CD4-positive, alpha-beta T cell treated with Interleukin-10 for 1 hour (primary cell): ENCODE measurements at regions not wholly inside any gene's neighbourhood (a gene's known extent, or its start where the extent isn't known, plus 50 kb on each side); places are given as distances from the start of the nearest gene placed in this dataset.
"Not testable (repeated sequence)": the region's sequence is repeated elsewhere in the genome, so short reads cannot be mapped to it uniquely, and the experiment has no call there.

Experiments used
- DNase-seq: peaks from one replicate; pipeline ENCODE4 v3.0.0-alpha.2; 2020

DNA sequence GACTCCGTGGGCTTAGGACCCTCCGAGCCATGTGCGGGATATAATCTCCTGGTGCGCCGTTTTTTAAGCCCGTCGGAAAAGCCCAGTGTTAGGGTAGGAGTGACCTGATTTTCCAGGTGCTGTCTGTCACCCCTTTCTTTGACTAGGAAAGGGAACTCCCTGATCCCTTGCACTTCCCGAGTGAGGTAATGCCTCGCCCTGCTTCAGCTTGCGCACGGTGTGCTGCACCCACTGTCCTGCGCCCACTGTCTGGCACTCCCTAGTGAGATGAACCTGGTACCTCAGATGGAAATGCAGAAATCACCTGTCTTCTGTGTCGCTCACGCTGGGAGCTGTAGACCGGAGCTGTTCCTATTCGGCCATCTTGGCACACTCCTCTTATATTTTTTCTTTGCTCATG is 95.1 kb upstream of the FRMD4B start:
- not testable (repeated sequence) for DNase-seq

DNA sequence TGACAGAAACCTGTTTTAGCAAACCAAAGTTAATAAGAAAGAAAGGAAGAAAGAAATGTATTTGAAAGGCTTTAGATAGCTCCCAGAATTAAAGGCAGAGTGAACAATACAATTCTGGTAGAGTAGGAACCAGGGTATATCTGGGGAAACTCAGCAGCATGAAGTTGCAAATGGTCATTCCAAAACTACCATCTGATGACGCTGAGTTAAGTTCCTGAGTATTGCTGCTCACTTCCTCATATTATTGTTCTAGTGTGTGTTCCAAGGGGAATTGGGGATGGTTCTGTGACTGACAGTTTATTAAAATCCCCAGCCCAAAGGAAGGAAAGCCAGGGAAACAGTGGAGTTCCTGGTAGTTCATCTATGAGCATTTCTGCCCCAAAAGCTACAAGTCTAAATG is 88.3 kb upstream of the FRMD4B start:
- DNase-seq: no peak

DNA sequence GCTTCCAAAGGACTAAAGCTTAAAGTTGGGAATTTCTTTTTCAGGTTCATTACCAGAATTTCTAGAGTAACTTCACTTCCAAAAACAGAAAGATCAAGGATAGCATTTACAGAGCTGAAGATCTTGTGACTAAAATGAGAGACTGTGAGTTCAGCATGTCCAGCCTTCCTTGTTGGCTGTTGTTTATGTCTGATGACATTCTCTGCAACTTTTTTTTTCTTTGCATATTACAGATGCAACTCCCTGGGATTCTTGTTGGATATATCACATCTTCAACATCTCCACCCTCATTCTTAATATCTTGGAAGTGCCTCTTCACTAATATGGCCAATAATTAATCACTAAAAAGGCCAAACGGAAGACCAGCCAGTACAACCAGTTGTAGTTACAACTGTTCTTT is 86.2 kb upstream of the FRMD4B start:
- DNase-seq: no peak

DNA sequence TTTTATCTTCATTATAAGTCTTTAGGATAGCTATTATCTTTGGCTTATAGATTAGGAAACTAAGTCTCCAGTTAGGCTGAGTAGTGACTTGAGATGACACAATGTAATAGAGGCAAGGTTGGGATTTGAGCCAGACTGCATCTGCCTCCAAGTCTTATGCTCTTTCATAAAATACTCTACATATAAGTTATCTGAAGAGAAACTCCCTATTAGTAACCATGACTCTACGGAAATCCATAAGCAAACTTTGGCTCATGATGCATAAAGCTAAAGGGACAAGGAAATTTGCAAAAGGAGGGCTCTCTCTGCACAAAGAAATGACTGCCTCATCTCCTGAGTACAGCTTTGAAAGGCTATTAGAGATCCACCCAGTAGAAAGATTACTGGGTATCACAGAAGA is 77.6 kb upstream of the FRMD4B start:
- no peak for DNase-seq

DNA sequence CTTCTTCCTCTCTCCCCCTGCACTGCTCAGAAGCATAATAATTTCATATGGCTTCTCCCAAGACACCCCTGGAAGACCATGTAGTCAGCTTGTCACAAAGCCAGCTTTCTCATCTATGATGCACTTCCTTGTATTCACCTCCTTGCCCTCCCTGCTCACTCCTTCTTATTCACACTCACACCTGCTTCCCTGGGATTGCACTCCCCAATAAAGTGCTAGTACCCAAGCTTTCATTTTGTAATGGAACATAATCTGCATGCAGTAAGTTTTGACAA is 76.9 kb upstream of the FRMD4B start:
- no peak for DNase-seq

DNA sequence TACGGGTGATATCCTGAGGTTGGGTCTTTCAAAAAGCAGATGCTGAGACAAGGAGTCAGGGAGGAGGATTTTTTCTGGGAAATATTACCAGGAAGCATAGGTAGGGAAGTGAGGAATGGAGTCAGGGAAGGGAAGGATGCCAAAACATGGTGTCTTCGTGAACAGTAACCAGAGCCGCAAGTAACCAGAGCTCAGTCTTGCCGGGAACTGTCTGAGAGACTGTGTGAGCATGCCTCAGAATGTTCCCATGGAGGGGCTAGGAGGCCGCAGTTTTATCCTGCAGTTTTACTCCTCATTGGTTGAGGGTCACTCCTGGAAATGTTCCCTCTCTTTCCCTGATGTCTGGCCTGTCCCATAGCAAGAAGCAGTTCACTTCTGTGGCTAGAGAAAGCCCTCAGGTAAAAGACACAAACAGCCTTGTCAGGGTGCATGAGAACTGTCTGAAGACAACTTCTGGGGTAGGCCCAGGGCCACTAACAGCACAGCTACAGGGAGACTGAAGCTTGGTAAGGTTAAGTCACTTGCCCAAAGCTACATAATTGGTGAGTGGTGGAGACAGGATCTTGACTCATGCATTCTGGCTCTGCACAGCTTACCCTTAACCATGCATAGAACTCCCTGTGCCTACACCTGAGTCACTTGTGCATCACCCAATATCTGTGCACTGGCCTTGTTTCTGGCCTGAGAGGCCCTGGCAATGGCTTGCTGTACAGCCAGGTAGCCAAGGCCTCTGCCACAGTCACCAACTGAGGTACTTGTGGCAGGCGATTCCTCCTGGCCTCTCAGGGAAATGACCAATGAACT is 76.3 kb upstream of the FRMD4B start:
- DNase-seq: no peak

DNA sequence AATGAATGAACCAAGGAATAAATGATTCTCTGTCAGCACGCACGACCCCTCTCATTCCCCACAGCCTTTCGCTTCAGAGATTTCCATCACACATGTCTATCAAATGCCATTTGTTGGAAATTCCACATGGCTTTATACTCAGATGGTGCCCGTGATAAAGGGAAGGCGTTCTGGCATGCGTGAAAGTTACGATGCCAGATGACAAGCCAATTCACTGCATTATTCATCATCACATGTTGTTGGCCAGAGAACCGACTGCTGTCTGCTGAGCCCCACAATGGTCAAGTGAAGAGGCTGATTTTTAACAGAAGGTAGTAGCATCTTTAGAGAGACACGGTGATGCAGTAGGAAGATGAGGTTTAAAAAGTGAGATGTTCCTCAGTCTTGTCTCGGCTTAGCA is 74.1 kb upstream of the FRMD4B start:
- no peak for DNase-seq

DNA sequence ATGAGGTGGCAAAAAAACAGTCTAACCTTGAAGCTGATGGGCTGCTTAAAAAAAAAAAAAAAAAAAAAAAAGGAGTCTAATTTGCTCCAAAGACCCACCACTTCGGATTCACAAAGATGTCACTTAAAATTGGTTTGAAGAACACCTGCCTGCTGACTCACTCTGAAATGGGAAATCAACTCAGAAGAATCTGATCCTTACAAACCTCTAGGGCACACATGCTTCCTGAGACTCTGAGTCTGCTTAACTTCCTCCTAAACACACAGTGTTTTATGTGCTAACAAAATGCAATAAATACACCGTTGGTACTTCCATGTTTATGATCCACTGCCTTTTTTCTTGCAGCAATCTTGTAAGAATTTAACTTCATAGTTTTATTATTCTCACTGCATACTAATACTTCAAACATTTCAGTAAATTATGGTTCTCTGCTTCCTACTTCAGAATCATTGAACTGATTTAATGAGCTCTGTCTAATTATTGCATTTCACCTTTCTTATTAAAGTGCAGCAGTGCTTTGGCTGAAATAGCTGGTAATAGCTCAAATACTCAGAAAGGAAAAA is 73.0 kb upstream of the FRMD4B start:
- no peak for DNase-seq

DNA sequence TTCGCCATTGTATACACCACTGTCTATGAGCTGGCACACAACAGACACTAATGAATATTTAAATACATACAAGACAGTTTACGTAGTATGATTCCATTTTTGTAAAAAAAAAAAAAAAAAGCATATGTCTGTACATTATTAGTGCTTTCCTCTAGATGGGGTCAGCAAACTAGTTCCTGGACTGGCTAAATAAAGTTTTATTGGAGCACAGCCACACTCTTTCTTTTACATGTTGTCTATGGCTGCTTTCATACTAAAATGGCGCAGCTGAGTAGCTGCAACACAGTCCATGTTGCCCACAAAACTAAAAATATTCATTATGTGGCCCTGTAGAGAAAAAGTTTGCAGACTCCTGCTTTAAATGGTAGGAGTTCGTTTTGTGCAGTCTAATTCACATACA is 70.7 kb upstream of the FRMD4B start:
- no peak for DNase-seq

DNA sequence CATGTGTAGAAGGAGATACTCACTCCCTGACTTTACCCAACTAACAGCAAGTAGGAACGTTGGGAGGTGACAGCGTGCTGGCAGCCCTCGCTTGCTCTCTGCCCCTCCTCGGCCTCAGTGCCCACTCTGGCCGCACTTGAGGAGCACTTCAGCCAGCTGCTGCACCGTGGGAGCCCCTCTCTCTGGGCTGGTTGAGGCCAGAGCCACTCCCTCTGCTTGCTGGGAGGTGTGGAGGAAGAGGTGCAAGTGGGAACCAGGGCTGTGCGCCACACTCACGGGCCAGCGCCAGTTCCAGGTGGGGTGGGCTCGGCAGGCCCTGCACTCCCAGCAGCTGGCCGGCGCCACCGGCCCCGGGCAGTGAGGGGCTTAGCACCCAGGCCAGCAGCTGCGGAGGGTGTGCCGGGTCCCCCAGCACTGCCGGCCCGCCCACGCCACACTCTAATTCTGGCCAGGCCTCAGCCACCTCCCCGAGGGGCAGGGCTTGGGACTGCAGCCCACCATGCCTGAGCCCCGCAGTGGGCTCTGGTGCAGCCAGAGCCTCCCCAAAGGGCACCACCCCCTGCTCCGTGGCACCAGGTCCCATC is 68.4 kb upstream of the FRMD4B start:
- no peak for DNase-seq

DNA sequence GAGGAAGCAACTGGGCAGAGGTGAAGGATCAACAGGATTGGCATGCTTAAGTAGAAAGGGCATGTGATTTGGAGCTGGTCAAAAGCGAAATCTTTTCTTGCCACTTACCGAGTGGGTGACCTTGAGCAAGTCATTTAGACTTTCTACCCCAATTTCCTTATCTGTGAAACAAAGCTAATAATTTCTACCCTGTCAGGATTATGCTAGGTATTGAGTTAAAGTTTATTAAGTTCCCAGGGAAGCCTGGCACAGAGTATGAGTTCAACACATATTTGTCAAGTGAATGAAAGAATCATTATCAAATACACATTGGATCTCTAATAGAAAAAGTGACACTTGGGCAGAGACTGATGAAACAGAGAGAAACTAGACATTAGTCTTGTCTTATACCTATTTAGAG is 66.4 kb upstream of the FRMD4B start:
- DNase-seq: no peak

DNA sequence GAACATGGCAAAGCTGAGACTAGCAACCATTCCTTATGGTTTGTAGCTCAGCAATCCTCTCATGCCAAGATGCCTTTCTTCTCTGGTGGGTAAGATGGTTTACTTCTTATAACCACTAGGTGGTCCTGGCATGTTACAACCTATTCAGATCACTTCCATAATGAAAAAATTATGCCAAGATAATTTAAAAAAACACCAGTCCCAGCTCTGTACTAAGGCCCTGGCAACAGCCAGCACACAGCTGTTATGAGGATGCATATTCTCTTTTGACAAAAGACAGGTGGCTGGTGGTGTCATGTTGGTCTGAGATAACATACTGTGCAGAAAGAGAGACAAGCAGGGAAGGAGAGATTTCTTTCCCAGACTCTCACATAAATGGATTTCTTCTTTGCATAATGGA is 65.7 kb upstream of the FRMD4B start:
- DNase-seq: no peak

DNA sequence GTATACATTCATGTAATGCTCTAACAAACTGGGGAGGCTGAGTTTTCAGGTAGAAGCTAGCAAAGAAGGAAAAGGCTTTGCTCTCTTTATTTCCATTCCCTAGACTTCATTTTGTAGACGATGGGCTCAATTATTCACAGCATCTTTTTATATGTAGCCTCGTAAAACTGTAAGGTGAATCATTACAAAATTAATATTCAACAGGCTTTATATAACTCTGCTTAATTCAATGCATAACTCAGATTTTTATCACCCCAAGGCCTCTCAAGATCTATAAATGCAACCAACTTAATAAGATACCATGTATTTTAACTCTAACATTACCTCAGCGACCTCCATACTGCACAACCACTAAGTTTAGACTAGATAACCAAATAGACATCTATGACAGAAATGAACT is 63.0 kb upstream of the FRMD4B start:
- no peak for DNase-seq

DNA sequence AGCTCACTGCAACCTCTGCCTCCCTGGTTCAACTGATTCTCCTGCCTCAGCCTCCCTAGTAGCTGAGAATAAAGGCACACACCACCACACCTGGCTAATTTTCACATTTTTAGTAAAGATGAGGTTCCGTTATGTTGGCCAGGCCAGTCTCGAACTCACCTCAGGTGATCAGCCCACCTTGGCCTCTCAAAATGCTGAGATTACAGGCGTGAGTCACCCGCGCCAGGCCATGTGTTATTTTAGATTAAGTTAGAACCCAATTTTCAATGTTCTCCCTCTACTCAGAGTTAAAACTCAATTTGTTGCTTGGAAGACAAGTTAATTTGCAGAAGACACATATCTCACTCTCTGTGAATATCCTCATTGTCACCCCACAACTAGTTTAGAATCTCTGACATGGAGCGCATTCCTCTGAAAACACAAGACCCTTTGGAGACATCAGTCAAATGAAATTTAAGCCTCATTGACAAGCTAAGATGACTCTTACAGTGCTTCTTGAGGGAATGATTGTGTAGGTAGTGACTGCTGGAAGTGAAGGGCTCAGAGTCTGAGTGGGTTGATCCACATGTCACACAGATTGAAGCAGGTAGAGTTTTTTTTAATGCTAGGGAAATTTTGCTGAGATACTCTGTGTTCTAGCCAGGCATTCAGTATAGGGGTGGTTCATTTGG is 60.6 kb upstream of the FRMD4B start:
- no peak for DNase-seq

DNA sequence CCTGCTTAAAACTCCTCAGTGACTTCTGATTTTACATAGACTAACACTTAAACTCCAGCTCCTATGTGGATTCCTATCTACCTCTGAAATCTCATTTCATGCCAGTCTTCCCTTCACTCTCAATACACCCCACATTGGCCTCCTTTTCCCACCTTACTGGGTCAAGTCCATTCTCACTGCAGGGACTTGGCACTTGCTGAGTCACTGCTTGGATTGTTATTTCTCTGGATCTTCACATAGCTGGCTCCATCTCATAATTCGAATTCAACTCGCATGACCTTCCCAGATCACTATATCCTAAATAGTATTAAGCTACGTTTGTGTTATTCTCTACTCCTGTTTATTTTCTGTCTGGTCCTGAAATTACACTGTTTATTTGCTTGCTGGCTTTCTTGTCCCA is 59.6 kb upstream of the FRMD4B start:
- DNase-seq: no peak

DNA sequence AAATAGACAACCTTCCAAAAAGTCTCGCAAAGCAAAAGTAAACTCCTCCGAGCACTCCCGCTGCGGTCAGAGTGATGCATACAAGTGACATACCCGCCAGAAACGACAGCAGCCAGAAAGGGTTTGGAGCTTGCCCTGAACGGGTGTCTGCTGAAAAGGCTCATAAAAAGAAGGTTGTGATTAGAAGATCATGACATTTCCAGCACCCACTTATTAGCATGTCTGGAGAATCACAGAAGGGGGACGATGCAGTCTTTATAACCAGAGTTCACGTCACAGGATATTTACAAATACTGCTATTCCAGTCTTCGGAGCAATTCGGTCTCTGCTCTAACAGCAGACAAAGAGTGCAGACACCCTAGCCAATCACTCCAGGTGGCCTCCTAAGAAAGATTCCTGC is 59.1 kb upstream of the FRMD4B start:
- DNase-seq: no peak

DNA sequence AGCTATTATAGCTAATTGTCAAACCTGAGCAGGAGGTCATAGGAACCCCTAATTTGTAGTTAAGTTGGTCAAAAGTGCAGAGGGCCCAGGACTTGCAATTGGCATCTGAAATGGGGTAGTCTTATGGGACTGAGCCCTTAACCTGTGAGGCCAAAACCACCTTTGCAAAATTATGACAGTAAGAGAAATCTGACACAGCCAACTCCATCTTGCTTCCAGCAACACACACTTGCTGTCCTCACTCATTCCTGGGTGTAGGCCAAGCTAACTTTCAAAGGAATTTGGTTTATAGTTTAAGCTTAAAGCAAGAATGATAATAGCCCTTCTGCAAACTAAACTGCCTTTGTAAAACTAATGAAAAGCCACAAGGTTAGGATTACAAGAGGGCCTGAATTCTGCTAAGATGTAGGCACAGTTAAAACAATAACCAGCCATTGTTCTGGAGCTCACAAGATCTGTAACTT is 57.6 kb upstream of the FRMD4B start:
- DNase-seq: no peak

DNA sequence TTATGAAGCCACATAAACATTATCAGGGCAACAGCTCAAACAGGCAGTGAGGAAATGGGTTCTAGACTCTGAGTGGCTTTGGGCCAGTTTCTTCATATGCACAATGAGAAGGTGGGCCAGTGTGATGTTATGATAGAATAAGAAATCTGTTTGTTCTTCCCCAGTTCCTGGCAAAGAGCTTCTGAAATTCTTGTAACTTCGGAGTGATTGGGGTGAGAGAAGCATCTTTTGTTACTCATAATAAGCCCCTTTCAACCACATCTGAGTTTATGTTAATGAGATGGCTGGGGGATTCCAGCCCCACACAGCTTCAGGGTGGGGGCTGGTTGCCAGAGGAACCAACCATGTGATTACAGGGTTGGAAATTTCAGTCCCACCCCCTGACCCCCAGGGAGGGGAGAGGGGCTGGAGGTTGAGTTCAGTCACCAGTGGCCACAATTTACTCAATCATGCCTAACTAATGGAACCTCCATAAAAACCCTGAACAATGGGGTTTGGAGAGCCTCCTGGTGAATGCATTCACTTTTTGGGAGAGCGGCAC is 57.0 kb upstream of the FRMD4B start:
- no peak for DNase-seq

DNA sequence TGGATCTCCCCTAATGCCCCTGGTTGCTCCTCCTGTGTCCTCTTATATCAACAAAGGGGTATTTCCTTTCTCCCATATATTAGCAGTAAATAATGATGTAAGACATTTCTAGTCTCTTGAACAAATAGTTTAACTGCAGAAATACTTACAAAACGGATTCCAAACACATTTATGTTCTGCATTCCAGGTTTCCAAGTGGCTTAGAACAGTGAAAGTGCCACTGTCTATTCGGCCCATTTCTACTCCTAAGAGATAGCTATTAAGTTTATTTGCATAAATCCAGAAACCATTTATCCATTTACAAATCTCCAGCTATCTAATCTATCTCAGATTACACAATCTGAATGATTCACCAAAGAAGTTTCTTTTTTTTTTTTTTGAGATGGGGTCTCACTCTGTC is 55.8 kb upstream of the FRMD4B start:
- no peak for DNase-seq

DNA sequence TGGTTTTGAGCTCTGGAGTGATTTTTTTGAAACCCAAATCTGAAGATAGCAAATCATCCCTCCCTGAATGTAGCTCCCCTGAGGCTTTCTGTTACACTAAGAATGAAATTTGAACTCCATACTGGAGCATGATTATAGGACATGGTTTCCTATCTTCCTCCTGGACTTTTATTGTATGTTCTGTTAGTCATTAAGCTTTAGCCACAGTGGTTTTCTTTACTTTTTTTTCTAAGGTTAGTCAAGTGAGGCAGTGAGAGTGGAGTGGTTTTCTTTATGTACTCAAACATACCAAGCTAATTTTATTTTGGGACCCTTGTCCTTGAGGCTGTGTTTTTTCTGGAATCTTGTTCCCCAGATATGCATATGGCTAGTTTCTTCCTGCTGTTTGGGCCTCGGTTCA is 55.2 kb upstream of the FRMD4B start:
- no peak for DNase-seq

DNA sequence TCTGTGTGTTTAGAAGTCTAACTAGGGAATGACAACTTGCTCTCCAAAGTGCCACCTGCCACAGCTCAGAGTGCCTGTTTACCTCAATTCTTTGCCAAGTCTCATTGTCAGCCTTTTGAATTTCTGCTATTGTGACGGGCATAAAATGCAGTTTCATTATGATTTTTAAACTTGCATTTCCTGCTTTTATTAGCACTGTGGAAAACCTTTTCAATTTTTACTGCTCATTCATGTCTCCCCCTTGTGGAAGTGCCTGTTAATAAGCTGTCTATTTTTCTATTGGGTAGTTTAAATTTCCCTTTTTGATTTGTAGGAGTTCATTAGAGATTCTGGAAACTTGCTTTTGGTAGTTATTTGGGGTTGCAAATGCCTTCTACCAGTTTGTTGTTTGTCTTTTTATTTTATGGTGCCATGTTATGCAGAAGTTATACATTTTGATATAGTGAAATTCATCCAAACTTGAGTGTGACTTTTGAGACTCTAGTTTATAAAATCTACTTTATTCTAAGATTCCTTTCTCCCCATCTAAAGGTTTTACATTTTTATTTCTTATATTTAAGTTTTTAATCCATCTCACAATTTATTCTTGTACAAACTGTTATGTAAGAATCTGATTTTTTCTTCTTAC is 53.9 kb upstream of the FRMD4B start:
- DNase-seq: peak; percentile 23

DNA sequence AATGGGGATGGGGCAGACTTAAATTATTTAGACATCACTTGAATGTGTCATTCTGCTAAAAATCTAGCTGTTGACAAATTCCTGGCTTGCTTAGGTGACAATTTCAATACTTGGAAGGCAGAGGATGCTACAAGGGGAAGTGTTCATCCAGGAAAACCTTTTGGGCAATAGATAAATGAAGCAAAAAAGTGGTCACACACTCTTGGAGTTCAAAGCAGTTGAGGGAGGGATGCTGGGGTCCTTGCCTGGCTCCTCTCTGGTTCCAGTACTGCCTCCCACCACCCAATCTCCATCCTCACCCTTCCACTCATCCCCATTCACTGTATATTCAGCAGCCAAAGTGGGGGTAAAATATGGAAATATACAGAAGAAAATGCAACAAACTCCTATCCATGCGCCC is 52.6 kb upstream of the FRMD4B start:
- DNase-seq: no peak
